ENCODE measurements at regions not wholly inside any gene's neighbourhood (a gene's known extent, or its start where the extent isn't known, plus 50 kb on each side); places are given as distances from the start of the nearest gene placed in this dataset.
"Not testable (repeated sequence)": the region's sequence is repeated elsewhere in the genome, so short reads cannot be mapped to it uniquely, and the experiment has no call there.

- no peak for DNase-seq
These were observed 73.4 kb upstream of the ZNF469 start for GRCh38 chr16:88309174-88309907.

DNA sequence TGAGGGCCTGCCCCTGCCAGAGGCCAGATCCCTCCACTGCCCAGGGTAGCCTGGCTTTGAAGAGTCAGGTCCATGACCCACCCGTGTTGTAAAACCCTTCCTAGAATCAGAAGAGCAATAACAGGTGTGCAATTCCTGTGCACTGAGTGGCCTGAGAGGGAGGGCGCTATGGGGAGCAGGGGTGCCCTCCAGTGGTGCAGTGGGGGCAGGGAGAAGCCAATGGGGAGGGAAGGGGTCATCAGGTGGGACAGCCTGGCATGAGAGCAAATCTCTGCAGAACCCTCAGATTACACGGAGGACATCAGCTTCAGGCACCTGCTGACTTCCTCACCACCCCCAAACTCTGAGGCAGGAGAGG lies 72.9 kb upstream of the ZNF469 start:
- DNase-seq: no peak

GRCh38 chr16:88310796-88311605 lies 71.8 kb upstream of the ZNF469 start:
- no peak for DNase-seq

DNA sequence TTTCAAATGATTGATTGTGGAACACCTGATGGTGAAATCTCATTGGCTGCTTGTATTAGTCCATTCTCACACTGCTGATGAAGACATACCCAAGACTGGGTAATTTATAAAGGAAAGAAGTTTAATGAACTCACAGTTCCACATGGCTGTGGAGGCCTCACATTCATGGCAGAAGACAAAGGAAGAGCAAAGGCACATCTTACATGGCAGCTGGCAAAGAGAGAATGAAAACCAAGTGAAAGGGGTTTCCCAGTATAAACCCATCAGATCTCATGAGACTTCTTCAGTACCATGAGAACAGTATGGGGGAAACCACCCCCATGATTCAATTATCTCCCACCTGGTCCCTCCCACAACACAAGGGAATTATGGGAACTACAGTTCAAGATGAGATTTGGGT lies 70.9 kb upstream of the ZNF469 start:
- DNase-seq: not testable (repeated sequence)

GRCh38 chr16:88312732-88313131 lies 70.0 kb upstream of the ZNF469 start:
- DNase-seq: no peak

DNA sequence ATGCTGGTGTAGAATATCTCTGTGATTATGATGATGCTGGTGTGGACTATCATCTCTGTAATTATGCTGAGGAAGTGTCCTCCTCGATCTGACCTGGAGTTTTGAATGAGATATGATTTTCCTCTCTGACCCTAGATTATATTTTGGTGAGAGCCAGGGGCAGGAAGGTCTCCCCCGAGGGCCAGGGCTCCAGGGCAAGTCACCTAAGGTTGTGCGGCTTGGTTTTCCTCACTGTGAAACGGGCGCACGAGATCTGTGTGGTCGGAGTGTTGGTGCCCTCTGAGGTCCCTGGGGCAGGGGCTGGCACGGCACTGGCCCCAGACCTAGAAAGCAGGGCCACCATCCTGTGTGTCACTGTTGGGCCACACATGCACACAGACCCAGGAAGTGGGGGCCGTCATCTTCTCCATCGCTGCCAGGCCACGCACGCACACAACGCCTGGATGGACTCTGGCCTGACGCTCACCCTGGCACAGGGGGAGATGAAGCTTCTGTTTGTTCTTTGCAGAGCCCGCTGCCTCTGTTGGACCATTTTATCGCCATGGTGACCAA lies 67.7 kb upstream of the ZNF469 start:
- DNase-seq: no peak

DNA sequence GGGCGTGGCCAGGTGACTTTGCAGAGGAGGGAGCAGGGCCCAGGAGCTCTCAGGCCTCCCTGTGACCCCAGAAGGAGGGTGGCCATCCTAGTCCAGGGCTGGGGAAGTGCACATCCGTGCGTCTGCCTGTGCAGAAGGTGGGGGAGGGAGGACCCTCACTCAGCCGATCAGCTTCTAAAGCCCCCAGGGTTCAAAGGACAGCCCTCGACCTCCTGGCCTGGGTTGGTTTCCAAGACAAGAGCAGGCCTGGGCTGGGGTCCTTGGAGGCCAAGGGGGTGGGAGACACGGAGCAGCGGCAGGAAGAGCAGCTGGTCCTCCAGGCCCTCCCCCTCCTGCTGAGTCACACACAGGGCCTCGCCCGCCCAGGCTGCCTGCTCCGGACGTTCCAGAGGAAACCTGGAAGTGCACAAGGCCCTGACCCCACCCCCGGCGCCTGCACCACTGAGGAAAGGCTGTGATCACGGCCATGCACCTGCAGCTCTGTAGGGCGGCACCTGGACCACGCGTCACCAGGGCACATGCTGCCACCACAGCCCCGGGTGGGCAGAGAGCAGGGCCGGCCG lies 67.1 kb upstream of the ZNF469 start:
- no peak for DNase-seq

- DNase-seq: no peak
These were observed 66.6 kb upstream of the ZNF469 start for GRCh38 chr16:88316151-88316550.

DNA sequence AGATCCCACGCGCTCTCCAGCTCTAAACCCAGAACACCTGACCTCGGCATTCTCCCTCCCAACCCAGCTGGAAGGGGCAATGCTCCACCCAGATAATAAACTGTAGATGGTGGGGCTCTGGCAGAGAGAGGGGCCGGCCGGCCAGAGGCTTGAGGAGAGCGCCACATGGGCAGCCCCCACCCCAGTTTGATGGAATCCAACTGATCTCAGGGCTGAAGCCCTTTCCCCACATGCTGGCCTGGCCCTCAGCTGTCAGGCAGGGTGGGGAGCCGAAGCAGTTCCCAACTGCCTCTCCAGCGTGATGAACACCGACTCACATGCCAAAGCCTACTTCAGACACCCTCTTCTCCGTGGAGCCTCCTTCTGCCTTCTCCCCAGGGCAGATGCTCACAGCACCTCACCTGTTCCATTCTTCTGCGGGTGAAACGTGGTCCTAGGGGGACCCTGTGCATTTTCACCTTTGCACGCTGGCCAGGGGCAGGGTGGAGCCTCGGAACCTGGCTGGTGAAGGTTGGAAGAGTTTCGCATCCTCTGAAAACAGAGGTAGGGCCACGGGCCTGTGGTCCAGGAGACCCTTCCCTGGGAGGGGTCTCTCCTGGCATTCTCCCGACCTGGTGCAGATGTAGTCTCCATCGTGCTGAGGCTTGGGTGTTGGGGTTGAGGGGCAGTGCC lies 65.7 kb upstream of the ZNF469 start:
- DNase-seq: no peak

- DNase-seq: no peak
These were observed 65.2 kb upstream of the ZNF469 start for GRCh38 chr16:88317613-88317965.

GRCh38 chr16:88318051-88318450 lies 64.7 kb upstream of the ZNF469 start:
- no peak for DNase-seq

- no peak for DNase-seq
These were observed 64.2 kb upstream of the ZNF469 start for GRCh38 chr16:88318521-88318920.

DNA sequence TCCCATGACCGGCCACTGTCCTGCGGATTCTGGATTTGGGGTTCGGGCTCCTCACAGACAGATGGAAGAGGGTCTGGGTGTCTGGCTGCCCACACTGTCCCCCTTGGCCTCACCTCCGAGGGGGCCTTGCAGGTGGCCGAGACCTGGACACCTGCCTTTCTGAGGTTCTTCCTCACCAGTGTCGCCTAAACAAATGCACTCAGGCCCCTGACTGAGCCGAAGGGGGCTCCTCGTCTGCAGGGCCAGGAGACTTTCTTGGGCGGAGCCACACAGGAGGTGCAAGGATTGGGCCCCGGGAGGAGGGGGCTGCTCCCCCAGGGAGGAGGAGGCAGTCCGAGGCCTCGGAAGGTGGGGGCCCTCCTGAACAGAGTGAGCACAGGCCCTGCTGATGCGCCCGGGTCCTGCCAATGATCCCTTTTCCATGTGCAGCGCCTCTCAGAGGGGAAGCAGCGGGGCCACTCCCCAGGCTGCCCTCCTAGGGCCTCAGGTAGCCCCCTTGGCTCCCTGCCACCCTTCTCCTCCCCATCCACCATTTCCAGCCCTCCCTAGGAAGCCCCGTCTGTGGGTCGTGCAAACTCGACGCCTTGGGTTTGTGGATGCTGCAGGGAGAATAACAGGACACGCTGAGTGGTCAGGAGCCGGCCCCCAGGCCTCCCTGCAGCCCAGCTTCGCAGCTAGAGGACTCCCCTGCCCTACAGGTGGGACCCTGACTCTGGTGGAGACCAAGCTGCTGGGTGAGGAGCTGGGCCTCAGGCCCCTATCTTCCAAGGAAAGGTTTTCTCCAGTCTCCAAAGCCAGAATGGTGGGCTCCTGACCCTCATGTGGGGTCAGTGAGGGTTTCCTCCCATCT lies 63.4 kb upstream of the ZNF469 start:
- no peak for DNase-seq

GRCh38 chr16:88320947-88321634 lies 61.7 kb upstream of the ZNF469 start:
- no peak for DNase-seq

DNA sequence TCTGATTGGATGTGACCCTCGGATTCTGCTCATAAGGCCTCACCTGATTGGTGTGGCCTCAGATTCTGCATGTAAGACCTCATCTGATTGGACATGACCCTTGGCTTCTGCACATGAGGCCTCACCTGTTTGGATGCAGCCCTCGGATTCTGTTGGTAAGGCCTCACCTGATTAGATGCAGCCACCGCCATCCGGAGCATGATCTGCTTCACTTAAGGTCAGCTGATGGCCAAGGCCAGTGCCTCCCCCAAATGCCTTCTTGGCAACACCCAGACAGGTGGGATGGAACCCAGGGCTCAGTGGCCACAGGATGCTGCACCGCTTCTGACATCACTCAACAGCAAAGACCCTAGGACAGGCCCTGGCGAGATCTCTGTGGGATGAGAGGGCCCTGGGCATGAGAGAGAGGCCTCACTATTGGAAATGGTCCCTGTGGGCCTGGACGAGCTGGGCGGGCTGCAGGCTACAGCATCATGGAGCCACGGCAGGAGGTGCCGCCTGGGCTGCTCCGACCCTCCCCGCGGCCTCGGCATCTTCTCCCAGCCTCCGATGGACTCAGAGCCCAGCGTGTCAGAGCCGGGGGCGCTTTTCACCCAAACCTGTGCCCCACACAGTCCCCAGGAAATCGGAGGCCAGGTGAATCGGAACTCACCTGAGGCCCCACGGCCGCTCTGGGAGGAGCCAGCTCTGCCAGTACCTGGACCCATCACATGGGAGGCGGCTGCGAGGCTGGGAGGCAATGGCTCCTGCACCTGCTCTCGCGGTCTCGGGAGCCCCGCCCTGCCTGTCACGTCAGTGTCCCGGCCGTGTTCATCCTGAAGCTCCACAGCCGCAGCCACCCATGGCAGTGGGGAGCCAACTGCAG lies 60.9 kb upstream of the ZNF469 start:
- DNase-seq: no peak

DNA sequence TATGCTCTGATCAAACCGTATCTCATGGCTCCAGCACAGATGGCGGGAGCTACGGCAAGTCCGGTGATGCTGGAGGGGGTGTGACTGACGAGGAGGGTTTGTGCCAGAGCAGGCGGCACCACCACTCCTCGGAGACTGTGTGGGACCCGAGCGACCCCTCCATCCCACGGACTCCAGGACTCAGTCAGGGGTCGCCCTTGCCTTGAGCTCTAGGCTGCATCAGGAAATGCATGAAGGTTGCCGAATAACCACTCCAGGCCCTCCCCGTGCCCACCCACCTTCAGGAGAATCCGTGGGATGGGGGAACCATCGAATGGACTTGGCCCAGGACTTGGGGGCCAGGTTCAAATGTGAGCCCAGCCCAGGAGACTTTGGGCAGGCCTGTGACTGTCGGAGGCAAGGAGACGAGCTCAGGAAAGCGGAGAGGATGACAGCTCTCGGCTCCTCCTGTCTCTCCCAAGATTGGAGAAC lies 60.2 kb upstream of the ZNF469 start:
- DNase-seq: no peak

DNA sequence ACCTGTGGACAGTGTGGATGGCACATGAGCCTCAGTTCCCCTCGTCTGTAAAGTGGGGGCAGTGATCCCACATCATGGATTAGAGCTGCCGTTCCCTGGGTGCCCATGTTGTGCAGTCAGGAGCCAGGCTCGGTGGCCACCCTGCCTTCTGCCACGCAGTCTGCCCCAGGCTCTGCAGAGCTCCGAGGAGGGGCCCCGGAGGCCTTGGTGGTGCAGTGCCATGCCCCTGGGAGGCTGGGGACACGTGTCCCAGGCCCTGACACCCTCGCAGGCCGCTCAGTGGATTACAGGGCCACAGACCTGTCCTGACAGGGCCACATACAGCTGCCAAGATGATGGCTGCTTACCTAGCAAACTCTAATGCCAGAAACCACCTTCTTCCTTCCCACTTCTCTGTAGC lies 59.7 kb upstream of the ZNF469 start:
- no peak for DNase-seq

DNA sequence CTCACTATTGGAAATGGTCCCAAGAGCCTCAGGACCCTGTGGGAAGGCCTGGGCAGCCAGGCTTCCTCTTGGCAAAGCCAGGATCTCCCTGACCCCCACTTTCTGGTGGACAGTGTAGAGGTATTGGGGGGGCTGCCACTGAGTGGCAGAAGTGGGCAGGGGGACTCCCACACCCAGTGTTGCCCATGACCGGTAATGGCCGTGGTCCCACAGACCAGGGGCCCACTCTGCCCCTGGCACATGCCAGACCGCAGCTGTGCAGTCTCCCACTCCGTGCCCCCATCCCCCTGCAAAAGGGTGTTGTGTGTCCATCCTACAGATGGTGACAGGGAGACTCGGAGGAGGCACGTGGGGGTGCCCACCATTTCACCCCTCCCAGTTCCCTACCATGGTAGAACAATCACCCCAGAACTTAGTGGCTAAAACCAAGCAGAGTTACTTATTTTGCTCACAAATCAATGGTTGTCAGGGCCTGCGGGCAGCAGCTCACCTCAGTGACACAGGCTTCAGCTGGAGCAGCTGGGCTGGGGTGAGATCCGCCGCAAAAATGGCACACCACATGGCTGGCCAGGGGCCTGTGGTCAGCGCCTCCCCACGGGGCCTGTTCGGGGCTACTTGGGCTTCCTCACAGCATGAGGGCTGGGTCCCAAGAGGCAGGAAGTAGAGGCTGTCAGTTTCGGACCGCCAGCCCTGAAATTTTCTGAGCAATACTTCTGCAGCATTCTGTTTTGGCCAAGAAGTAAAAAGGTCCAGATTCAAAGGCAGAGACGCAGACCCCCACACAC lies 59.0 kb upstream of the ZNF469 start:
- DNase-seq: no peak

DNA sequence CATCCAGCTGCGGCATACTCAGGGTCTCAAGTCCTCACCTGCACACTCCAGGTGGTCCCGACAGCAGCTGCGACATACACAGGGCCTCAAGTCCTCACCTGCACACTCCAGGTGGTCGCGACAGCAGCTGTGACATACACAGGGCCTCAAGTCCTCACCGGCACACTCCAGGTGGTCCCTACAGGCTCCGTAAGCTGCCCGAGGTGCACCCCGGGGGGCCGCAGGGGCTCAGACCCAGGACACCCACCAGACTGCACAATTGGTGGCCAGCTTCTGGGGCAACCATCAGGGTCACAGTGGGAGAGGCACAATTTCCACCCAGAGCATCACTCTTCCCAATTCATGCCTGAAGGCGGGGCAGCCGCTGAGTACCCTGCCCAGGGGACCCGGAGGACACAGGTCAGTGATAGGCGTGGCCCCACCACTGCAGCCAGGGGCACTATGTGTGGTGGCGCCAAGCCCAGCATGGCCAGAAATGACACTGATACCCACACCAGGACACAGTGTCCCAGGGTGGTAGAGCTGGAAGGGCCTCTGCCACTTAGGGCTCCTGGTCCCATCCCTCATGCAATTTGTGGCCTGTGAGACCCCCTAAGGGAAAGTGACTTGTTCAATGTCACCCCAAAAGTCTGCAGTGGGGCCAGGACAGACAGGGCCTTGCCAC lies 57.5 kb upstream of the ZNF469 start:
- no peak for DNase-seq

Measured in activated CD4-positive, alpha-beta T cell treated with anti-CD3 and anti-CD28 coated beads, Interleukin-2, amount 50 U/mL, for 1 hour (primary cell).